GM12864 (cell line): ENCODE measurements at regions not wholly inside any gene's neighbourhood (a gene's known extent, or its start where the extent isn't known, plus 50 kb on each side); places are given as distances from the start of the nearest gene placed in this dataset.

Experiments
- DNase-seq: peaks from one replicate; pipeline ENCODE4 v3.0.0-alpha.2; 2011; ENCODE audit warnings: low read depth
- H3K4me3 ChIP-seq: 2 replicates; pipeline ENCODE4 v1.5.1; 2011; ENCODE audit warnings: mild to moderate bottlenecking, low read depth, low read length, control low read depth
- TF ChIP-seq, protein P1 (sequence below): IDR thresholded peaks from 2 replicates; pipeline ENCODE4 v1.5.1; 2011; ENCODE audit warnings: low read depth, mild to moderate bottlenecking, moderate library complexity, low read length, control low read depth, inconsistent platforms; ENCODE audit errors: missing control alignments

DNA sequence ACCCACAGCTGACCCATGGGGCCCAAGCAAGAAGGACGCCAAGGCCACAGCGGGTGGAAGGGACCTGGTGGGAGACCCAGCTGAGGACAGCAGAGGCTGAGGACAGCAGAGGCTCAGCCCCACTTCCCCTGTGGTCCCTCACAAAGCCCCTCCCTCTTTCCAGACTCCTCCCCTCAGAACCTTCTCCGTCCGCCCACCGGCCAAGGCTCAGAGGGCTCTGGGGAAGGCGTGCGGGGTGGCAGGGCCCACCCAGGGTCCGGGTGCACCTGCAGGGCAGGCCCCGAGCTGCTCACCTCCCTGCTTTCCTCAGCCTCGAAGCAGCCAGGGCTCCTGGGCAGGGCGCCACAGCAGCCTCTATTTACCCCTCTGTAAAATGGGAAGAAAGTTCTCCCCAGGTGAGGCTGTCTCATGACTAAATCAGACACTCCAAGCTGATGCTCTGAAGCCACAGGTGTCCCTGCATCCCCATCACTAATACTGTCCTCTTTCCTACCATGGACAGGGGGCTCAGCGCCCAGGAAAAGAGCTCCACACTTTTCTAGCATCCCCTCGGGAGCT lies 137.9 kb upstream of the PPP1R26 start:
- no peak overlapping the region for H3K4me3 ChIP-seq
- TF ChIP-seq, protein P1, sequence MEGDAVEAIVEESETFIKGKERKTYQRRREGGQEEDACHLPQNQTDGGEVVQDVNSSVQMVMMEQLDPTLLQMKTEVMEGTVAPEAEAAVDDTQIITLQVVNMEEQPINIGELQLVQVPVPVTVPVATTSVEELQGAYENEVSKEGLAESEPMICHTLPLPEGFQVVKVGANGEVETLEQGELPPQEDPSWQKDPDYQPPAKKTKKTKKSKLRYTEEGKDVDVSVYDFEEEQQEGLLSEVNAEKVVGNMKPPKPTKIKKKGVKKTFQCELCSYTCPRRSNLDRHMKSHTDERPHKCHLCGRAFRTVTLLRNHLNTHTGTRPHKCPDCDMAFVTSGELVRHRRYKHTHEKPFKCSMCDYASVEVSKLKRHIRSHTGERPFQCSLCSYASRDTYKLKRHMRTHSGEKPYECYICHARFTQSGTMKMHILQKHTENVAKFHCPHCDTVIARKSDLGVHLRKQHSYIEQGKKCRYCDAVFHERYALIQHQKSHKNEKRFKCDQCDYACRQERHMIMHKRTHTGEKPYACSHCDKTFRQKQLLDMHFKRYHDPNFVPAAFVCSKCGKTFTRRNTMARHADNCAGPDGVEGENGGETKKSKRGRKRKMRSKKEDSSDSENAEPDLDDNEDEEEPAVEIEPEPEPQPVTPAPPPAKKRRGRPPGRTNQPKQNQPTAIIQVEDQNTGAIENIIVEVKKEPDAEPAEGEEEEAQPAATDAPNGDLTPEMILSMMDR: no peak
- DNase-seq: no peak

GRCh38 chr9:135342206-135343130 lies 137.1 kb upstream of the PPP1R26 start:
- H3K4me3 ChIP-seq: no peak overlapping the region
- TF ChIP-seq, protein P1: no peak
- DNase-seq: no peak

GRCh38 chr9:135343136-135343535 lies 136.4 kb upstream of the PPP1R26 start:
- DNase-seq: no peak
- no peak overlapping the region for H3K4me3 ChIP-seq
- TF ChIP-seq, protein P1: no peak

DNA sequence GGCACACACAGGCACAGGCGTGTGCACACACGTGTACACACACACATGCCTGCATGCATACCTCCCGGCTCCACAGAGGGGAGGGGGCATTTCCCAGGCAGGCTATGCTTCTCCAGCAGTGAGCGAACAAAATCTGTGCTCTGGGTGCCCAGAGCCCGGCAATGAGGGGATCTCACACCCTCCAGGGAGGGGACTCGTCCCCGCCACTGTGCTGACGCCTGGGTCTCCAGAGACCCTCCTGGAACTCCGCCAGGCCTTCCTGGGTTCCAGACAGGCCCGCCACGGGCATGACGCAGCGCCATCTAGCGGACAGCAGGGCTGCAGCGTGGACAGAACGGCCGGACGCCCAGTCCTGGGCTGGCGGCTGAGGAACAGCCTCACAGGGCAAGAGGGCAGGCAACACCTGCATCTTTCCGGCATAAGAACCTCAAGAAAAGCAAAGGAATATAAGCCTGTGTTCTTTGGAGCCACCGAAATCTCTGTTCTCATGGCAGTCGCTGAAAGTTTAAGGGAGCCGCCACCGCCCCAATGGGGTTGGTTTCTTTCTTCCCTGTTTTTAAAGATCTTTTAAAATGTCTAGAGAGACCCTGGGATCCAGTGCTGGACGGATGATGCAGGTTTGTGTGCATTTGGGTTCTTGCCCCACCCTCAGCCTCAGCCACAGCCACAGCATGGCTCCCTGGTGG lies 135.6 kb upstream of the PPP1R26 start:
- DNase-seq: no peak
- TF ChIP-seq, protein P1: peak; percentile 87
- H3K4me3 ChIP-seq: no peak overlapping the region

GRCh38 chr9:135344523-135344901 lies 135.1 kb upstream of the PPP1R26 start:
- TF ChIP-seq, protein P1: no peak
- no peak overlapping the region for H3K4me3 ChIP-seq
- no peak for DNase-seq

GRCh38 chr9:135344915-135345500 lies 134.6 kb upstream of the PPP1R26 start:
- DNase-seq: no peak
- H3K4me3 ChIP-seq: no peak overlapping the region
- TF ChIP-seq, protein P1: no peak
